NB4 (cell line): ENCODE measurements at regions not wholly inside any gene's neighbourhood (a gene's known extent, or its start where the extent isn't known, plus 50 kb on each side); places are given as distances from the start of the nearest gene placed in this dataset.

Source experiments
- MYC ChIP-seq: IDR thresholded peaks from 2 replicates; pipeline ENCODE4 v1.6.1; 2011; ENCODE audit warnings: low read depth, low read length
- POLR2A ChIP-seq: IDR thresholded peaks from 2 replicates; pipeline ENCODE4 v1.6.1; 2011; ENCODE audit warnings: mild to moderate bottlenecking; ENCODE audit not compliant: insufficient read length; ENCODE audit errors: extremely low read depth
- TF ChIP-seq, protein P1 (sequence below): IDR thresholded peaks from one replicate; pipeline ENCODE4 v1.5.1; 2012; ENCODE audit warnings: low read depth, low read length
- TF ChIP-seq, protein P2 (sequence below): IDR thresholded peaks from 2 replicates; pipeline ENCODE4 v1.6.1; 2011; ENCODE audit warnings: low read depth, low read length

DNA sequence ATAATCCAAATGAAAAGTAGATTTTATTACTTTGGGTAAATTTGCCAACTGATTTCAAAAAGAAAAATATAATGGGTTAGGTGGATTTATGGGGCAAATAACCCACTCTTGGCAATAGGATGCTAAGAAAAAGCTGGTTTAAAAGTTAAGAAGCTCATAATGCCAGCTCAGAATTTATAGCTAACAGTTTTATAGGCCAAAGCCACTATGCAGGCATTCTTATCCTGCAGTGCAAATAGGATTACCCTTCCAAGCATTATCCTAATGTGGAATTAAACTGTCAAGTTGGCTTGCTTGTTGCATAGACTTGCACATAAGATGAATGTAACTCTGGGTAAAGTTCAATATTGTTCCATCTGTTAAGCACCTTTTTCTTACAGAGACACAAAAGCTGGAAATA lies 703.0 kb downstream of the PCDH18 start:
- TF ChIP-seq, protein P1, sequence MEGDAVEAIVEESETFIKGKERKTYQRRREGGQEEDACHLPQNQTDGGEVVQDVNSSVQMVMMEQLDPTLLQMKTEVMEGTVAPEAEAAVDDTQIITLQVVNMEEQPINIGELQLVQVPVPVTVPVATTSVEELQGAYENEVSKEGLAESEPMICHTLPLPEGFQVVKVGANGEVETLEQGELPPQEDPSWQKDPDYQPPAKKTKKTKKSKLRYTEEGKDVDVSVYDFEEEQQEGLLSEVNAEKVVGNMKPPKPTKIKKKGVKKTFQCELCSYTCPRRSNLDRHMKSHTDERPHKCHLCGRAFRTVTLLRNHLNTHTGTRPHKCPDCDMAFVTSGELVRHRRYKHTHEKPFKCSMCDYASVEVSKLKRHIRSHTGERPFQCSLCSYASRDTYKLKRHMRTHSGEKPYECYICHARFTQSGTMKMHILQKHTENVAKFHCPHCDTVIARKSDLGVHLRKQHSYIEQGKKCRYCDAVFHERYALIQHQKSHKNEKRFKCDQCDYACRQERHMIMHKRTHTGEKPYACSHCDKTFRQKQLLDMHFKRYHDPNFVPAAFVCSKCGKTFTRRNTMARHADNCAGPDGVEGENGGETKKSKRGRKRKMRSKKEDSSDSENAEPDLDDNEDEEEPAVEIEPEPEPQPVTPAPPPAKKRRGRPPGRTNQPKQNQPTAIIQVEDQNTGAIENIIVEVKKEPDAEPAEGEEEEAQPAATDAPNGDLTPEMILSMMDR: no peak
- no peak for TF ChIP-seq POLR2A
- TF ChIP-seq MYC: no peak
- TF ChIP-seq, protein P2, sequence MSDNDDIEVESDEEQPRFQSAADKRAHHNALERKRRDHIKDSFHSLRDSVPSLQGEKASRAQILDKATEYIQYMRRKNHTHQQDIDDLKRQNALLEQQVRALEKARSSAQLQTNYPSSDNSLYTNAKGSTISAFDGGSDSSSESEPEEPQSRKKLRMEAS: no peak
